WTC11 (cell line): ENCODE measurements at regions not wholly inside any gene's neighbourhood (a gene's known extent, or its start where the extent isn't known, plus 50 kb on each side); places are given as distances from the start of the nearest gene placed in this dataset.

ENCODE experiments used
- ATAC-seq: fragments of 200-7000 bp; cut with Tn5 transposase; 2 replicates; pipeline ENCODE4 v1.10.0; 2021; ENCODE audit warnings: mild to moderate bottlenecking, moderate library complexity
- CTCF ChIA-PET: fragments of 300-600 bp; sonication (Branson Sonifier 250); formaldehyde crosslinking; loops from one replicate; lab custom pipeline; 2021; ENCODE audit warnings: antibody characterized with exemption; lab: Charles Lee
- POLR2A ChIA-PET: fragments of 350-600 bp; sonication (Branson Sonifier 250); formaldehyde crosslinking; loops from one replicate; lab custom pipeline; 2021; ENCODE audit warnings: antibody characterized with exemption; lab: Charles Lee
- DNase-seq: peaks from one replicate; pipeline ENCODE4 v3.0.0; 2021; ENCODE audit warnings: low spot score
- H3K27ac Mint-ChIP-seq: 2 replicates; pipeline ENCODE4 v1.8.0; 2021; ENCODE audit warnings: mixed read lengths
- H3K27me3 Mint-ChIP-seq: 2 replicates; pipeline ENCODE4 v1.8.0; 2021; ENCODE audit warnings: low read depth, mild to moderate bottlenecking, moderate library complexity, mixed read lengths
- H3K36me3 Mint-ChIP-seq: 2 replicates; pipeline ENCODE4 v1.8.0; 2021; ENCODE audit warnings: mixed read lengths
- H3K4me1 Mint-ChIP-seq: 2 replicates; pipeline ENCODE4 v1.8.0; 2022; ENCODE audit warnings: mixed read lengths
- H3K4me3 Mint-ChIP-seq: 2 replicates; pipeline ENCODE4 v1.8.0; 2021; ENCODE audit warnings: mild to moderate bottlenecking, moderate library complexity, mixed read lengths
- H3K9me3 Mint-ChIP-seq: 2 replicates; pipeline ENCODE4 v1.8.0; 2021; ENCODE audit warnings: mixed read lengths
- ARID4B ChIP-seq: sonication (generic); formaldehyde crosslinking; IDR thresholded peaks from 2 replicates; pipeline ENCODE4 v1.8.0; 2023; ENCODE audit warnings: missing genetic modification reagents, mild to moderate bottlenecking, borderline replicate concordance
- ATF1 ChIP-seq: sonication (generic); formaldehyde crosslinking; IDR thresholded peaks from 2 replicates; pipeline ENCODE4 v1.8.1; 2023; ENCODE audit warnings: mild to moderate bottlenecking, moderate library complexity, missing genetic modification reagents
- CBFB ChIP-seq: sonication (generic); formaldehyde crosslinking; IDR thresholded peaks from 2 replicates; pipeline ENCODE4 v1.8.1; 2022; ENCODE audit warnings: mild to moderate bottlenecking, low read depth, missing genetic modification reagents
- ELF4 ChIP-seq: sonication (generic); formaldehyde crosslinking; IDR thresholded peaks from 2 replicates; pipeline ENCODE4 v1.8.1; 2022; ENCODE audit warnings: low read depth, mild to moderate bottlenecking, moderate library complexity, missing genetic modification reagents
- ESRRA ChIP-seq: sonication (generic); formaldehyde crosslinking; IDR thresholded peaks from 2 replicates; pipeline ENCODE4 v1.8.1; 2022; ENCODE audit warnings: mild to moderate bottlenecking, missing genetic modification reagents, borderline replicate concordance
- ETV6 ChIP-seq: sonication (generic); formaldehyde crosslinking; IDR thresholded peaks from 2 replicates; pipeline ENCODE4 v1.8.1; 2022; ENCODE audit warnings: mild to moderate bottlenecking, missing genetic modification reagents
- GRHL2 ChIP-seq: fragments of 250-450 bp; sonication (Bioruptor Pico); IDR thresholded peaks from 2 replicates; pipeline ENCODE4 v1.8.0; 2022; ENCODE audit warnings: mild to moderate bottlenecking, moderate library complexity; ENCODE audit not compliant: insufficient replicate concordance, severe bottlenecking
- HMGA2 ChIP-seq: fragments of 250-450 bp; sonication (Bioruptor Pico); IDR thresholded peaks from 2 replicates; pipeline ENCODE4 v1.4.0; 2021; ENCODE audit warnings: mild to moderate bottlenecking, moderate library complexity
- JAZF1 ChIP-seq: fragments of 250-450 bp; sonication (Bioruptor Pico); IDR thresholded peaks from 2 replicates; pipeline ENCODE4 v1.9.0; 2021; ENCODE audit warnings: moderate library complexity, mild to moderate bottlenecking, inconsistent platforms
- MAX ChIP-seq: sonication (generic); formaldehyde crosslinking; IDR thresholded peaks from 2 replicates; pipeline ENCODE4 v1.8.0; 2022; ENCODE audit warnings: mild to moderate bottlenecking, missing genetic modification reagents
- NFE2L1 ChIP-seq: sonication (generic); formaldehyde crosslinking; IDR thresholded peaks from 2 replicates; pipeline ENCODE4 v1.8.1; 2023; ENCODE audit warnings: missing genetic modification reagents
- OVOL2 ChIP-seq: fragments of 250-450 bp; sonication (Bioruptor Pico); IDR thresholded peaks from 2 replicates; pipeline ENCODE4 v1.9.0; 2021; ENCODE audit warnings: mild to moderate bottlenecking, borderline replicate concordance
- RORB ChIP-seq: fragments of 250-450 bp; sonication (Bioruptor Pico); IDR thresholded peaks from 2 replicates; pipeline ENCODE4 v1.9.0; 2021; ENCODE audit warnings: mild to moderate bottlenecking
- SMAD3 ChIP-seq: sonication (generic); formaldehyde crosslinking; IDR thresholded peaks from 2 replicates; pipeline ENCODE4 v1.8.0; 2022; ENCODE audit warnings: missing genetic modification reagents, mild to moderate bottlenecking, borderline replicate concordance
- USF2 ChIP-seq: sonication (generic); formaldehyde crosslinking; IDR thresholded peaks from 2 replicates; pipeline ENCODE4 v1.8.1; 2023; ENCODE audit warnings: mild to moderate bottlenecking, missing genetic modification reagents, moderate library complexity
- ZNF138 ChIP-seq: sonication (generic); formaldehyde crosslinking; conservative IDR thresholded peaks from 2 replicates; pipeline ENCODE4 v1.8.1; 2022; ENCODE audit warnings: mild to moderate bottlenecking, moderate library complexity, missing genetic modification reagents
- ZNF416 ChIP-seq: fragments of 250-450 bp; sonication (Bioruptor Pico); IDR thresholded peaks from 2 replicates; pipeline ENCODE4 v1.9.0; 2021; ENCODE audit warnings: mild to moderate bottlenecking, inconsistent platforms
- ZNF671 ChIP-seq: fragments of 250-450 bp; sonication (Bioruptor Pico); IDR thresholded peaks from 2 replicates; pipeline ENCODE4 v1.8.0; 2021; ENCODE audit warnings: mild to moderate bottlenecking
- TF ChIP-seq, protein P1 (sequence below): sonication (generic); formaldehyde crosslinking; IDR thresholded peaks from 2 replicates; pipeline ENCODE4 v1.8.0; 2022; ENCODE audit warnings: mild to moderate bottlenecking, missing genetic modification reagents
- TF ChIP-seq, protein P2 (sequence below): sonication (generic); formaldehyde crosslinking; IDR thresholded peaks from 2 replicates; pipeline ENCODE4 v1.8.1; 2023; ENCODE audit warnings: mild to moderate bottlenecking, missing genetic modification reagents
- TF ChIP-seq, protein P3 (sequence below): sonication (generic); formaldehyde crosslinking; IDR thresholded peaks from 2 replicates; pipeline ENCODE4 v1.8.0; 2023; ENCODE audit warnings: mild to moderate bottlenecking, missing genetic modification reagents

DNA sequence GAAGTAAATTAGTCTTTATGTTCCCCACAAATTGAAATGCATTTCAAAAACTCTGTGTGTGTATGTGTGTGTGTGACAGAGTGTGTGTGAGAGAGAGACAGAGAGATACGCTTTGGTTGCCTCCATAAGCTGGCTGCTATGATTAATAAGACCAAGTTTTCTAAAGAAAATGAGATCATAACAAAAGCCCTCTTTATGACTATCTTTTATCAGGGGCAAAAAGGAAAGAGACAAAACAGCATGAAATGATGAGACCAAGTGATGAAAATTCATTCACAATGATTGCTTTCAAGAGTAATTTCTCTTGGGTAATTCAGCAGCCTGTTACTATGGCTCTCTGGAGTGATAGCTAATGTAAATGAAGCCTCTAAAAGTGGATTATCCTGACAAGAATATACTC, 277.6 kb upstream of the PLEKHG7 start:
- H3K4me3 Mint-ChIP-seq: no peak overlapping the region

DNA sequence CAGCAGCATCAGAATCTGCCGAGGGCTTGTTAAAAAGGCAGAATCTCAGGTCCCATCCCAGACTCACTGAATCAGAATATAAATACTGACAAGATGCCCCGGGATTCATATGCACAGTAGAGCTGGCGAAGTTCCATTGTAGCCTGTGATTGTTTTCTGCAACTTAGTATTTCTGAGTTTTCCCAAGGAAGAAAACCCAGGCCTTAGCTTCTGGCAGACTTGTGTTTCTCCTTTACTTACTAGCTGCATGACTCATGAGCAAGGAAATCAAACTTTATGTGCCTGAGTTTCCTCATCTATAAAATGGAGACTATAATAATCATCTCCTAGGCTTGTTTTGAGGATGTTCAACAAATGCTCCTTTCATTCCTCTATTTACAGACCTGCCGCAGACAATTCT, 278.5 kb upstream of the PLEKHG7 start:
- H3K9me3 Mint-ChIP-seq: peaks cover 19% of the 10 kb centered on the region
- ATAC-seq (peak; percentile 95), DNase-seq (peak; percentile 14)
- POLR2A ChIA-PET: interaction anchor here (0.7 to 2.3 kb wide), 2 partner anchors 279 to 1286 kb away, joined by 9 to 11 read pairs; partner anchors contain the start of gene BTG1
- H3K27ac Mint-ChIP-seq: peak overlapping the region; percentile 80
- CTCF ChIA-PET: no interaction called here
- peaks cover 45% of the 10 kb centered on the region for H3K4me1 Mint-ChIP-seq
- no peaks in the 10 kb centered on the region for H3K27me3 Mint-ChIP-seq
- no peak overlapping the region for H3K4me3 Mint-ChIP-seq
- no peaks in the 10 kb centered on the region for H3K36me3 Mint-ChIP-seq
- TF ChIP-seq ZNF416 (no peak), ZNF671 (CRISPR knock-in tag) (no peak), CBFB (CRISPR knock-in tag) (no peak), OVOL2 (CRISPR knock-in tag) (no peak), ELF4 (CRISPR knock-in tag) (no peak), NFE2L1 (CRISPR knock-in tag) (no peak), ATF1 (CRISPR knock-in tag) (no peak)
- TF ChIP-seq, protein P1, sequence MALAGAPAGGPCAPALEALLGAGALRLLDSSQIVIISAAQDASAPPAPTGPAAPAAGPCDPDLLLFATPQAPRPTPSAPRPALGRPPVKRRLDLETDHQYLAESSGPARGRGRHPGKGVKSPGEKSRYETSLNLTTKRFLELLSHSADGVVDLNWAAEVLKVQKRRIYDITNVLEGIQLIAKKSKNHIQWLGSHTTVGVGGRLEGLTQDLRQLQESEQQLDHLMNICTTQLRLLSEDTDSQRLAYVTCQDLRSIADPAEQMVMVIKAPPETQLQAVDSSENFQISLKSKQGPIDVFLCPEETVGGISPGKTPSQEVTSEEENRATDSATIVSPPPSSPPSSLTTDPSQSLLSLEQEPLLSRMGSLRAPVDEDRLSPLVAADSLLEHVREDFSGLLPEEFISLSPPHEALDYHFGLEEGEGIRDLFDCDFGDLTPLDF (CRISPR knock-in tag): no peak
- TF ChIP-seq, protein P2, sequence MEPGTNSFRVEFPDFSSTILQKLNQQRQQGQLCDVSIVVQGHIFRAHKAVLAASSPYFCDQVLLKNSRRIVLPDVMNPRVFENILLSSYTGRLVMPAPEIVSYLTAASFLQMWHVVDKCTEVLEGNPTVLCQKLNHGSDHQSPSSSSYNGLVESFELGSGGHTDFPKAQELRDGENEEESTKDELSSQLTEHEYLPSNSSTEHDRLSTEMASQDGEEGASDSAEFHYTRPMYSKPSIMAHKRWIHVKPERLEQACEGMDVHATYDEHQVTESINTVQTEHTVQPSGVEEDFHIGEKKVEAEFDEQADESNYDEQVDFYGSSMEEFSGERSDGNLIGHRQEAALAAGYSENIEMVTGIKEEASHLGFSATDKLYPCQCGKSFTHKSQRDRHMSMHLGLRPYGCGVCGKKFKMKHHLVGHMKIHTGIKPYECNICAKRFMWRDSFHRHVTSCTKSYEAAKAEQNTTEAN (CRISPR knock-in tag): no peak
- TF ChIP-seq, protein P3, sequence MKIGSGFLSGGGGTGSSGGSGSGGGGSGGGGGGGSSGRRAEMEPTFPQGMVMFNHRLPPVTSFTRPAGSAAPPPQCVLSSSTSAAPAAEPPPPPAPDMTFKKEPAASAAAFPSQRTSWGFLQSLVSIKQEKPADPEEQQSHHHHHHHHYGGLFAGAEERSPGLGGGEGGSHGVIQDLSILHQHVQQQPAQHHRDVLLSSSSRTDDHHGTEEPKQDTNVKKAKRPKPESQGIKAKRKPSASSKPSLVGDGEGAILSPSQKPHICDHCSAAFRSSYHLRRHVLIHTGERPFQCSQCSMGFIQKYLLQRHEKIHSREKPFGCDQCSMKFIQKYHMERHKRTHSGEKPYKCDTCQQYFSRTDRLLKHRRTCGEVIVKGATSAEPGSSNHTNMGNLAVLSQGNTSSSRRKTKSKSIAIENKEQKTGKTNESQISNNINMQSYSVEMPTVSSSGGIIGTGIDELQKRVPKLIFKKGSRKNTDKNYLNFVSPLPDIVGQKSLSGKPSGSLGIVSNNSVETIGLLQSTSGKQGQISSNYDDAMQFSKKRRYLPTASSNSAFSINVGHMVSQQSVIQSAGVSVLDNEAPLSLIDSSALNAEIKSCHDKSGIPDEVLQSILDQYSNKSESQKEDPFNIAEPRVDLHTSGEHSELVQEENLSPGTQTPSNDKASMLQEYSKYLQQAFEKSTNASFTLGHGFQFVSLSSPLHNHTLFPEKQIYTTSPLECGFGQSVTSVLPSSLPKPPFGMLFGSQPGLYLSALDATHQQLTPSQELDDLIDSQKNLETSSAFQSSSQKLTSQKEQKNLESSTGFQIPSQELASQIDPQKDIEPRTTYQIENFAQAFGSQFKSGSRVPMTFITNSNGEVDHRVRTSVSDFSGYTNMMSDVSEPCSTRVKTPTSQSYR (CRISPR knock-in tag): no peak

More for the DNA sequence above, 277.6 kb upstream of the PLEKHG7 start:
- CTCF ChIA-PET: interaction anchor here (0.6 kb wide), 1 partner anchor 267 kb away, joined by 3 read pairs; no protein-coding TSS in a partner anchor
- TF ChIP-seq ZNF138 (CRISPR knock-in tag) (no peak), SMAD3 (no peak)
- peaks cover 19% of the 10 kb centered on the region for H3K9me3 Mint-ChIP-seq
- no peaks in the 10 kb centered on the region for H3K36me3 Mint-ChIP-seq
- H3K27me3 Mint-ChIP-seq: no peaks in the 10 kb centered on the region
- POLR2A ChIA-PET: no interaction called here
- H3K4me1 Mint-ChIP-seq: peaks cover 42% of the 10 kb centered on the region
- no peak for DNase-seq
- no peak for ATAC-seq
- peak overlapping the region; percentile 96 for H3K27ac Mint-ChIP-seq

- Mint-ChIP-seq H3K4me1 (peaks cover 40% of the 10 kb centered on the region), H3K4me3 (no peak overlapping the region), H3K36me3 (no peaks in the 10 kb centered on the region), H3K27ac (no peak overlapping the region), H3K27me3 (no peaks in the 10 kb centered on the region), H3K9me3 (peaks cover 14% of the 10 kb centered on the region)
- ATAC-seq (no peak), DNase-seq (no peak)
- POLR2A ChIA-PET: no interaction called here
- TF ChIP-seq MAX (CRISPR knock-in tag) (no peak), ETV6 (CRISPR knock-in tag) (no peak), ELF4 (CRISPR knock-in tag) (no peak), JAZF1 (CRISPR knock-in tag) (no peak), ESRRA (CRISPR knock-in tag) (no peak), ARID4B (CRISPR knock-in tag) (no peak), GRHL2 (CRISPR knock-in tag) (no peak), USF2 (CRISPR knock-in tag) (no peak), HMGA2 (CRISPR knock-in tag) (no peak), RORB (CRISPR knock-in tag) (no peak)
- CTCF ChIA-PET: no interaction called here
Measured at GRCh38 chr12:92421701-92422100, 276.1 kb upstream of the BTG1 start.
